ENCODE measurements at regions not wholly inside any gene's neighbourhood (a gene's known extent, or its start where the extent isn't known, plus 50 kb on each side); places are given as distances from the start of the nearest gene placed in this dataset.

DNA sequence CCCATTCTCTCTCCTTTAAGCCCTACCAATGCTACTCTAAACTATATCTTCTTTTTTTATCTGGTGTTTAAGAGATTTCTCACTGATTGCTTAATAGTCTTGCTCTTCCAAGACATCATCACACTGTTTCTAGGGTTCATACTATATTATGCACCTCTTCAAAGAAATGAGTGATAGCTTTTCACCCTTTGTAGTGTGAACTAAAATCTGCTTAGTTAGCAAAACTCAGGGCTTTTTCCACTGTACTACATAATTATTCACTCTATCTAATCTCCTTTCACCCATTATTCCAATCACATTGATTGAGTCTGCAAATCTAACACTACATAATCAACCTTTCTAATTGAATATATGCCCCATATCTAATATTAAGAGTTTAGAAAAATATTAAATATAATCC is 456.0 kb upstream of the SOX9 start:
- Histone ChIP-seq H3K4me2 (no peak overlapping the region), H3K4me1 (no peaks in the 10 kb centered on the region), H3K9me3 (no peaks in the 10 kb centered on the region), H3K27ac (no peak overlapping the region), H3K4me3 (no peak overlapping the region)
- ATAC-seq (no peak), DNase-seq (ENCODE audit: low read depth in 1 of 2, low spot score in 1 of 2) (no peak), FAIRE-seq (no peak)
- CTCF ChIA-PET: interaction anchor here (0.6 kb wide), 1 partner anchor 123 kb away, joined by 3 read pairs; no protein-coding TSS in a partner anchor
- POLR2A ChIA-PET: no interaction called here
- TF ChIP-seq RNF2 (IDR thresholded peaks at IDR 0.05; ENCODE audit: borderline replicate concordance, low read depth): no peak
- TF ChIP-seq, protein P1, sequence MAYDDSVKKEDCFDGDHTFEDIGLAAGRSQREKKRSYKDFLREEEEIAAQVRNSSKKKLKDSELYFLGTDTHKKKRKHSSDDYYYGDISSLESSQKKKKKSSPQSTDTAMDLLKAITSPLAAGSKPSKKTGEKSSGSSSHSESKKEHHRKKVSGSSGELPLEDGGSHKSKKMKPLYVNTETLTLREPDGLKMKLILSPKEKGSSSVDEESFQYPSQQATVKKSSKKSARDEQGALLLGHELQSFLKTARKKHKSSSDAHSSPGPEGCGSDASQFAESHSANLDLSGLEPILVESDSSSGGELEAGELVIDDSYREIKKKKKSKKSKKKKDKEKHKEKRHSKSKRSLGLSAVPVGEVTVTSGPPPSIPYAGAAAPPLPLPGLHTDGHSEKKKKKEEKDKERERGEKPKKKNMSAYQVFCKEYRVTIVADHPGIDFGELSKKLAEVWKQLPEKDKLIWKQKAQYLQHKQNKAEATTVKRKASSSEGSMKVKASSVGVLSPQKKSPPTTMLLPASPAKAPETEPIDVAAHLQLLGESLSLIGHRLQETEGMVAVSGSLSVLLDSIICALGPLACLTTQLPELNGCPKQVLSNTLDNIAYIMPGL (CRISPR knock-in tag; IDR thresholded peaks at IDR 0.05; ENCODE audit: borderline replicate concordance): no peak
- TF ChIP-seq, protein P2, sequence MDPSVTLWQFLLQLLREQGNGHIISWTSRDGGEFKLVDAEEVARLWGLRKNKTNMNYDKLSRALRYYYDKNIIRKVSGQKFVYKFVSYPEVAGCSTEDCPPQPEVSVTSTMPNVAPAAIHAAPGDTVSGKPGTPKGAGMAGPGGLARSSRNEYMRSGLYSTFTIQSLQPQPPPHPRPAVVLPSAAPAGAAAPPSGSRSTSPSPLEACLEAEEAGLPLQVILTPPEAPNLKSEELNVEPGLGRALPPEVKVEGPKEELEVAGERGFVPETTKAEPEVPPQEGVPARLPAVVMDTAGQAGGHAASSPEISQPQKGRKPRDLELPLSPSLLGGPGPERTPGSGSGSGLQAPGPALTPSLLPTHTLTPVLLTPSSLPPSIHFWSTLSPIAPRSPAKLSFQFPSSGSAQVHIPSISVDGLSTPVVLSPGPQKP (IDR thresholded peaks at IDR 0.05; ENCODE audit: low read depth, low read length): no peak
- no peak for TF ChIP-seq PHF8 (IDR thresholded peaks at IDR 0.05; ENCODE audit: borderline replicate concordance, low read depth)
- no peak for TF ChIP-seq MYC (IDR thresholded peaks at IDR 0.05; ENCODE audit: borderline replicate concordance, low read length)
- peak; percentile 93 for TF ChIP-seq MAFK (IDR thresholded peaks at IDR 0.05; ENCODE audit: partially characterized antibody)

DNA sequence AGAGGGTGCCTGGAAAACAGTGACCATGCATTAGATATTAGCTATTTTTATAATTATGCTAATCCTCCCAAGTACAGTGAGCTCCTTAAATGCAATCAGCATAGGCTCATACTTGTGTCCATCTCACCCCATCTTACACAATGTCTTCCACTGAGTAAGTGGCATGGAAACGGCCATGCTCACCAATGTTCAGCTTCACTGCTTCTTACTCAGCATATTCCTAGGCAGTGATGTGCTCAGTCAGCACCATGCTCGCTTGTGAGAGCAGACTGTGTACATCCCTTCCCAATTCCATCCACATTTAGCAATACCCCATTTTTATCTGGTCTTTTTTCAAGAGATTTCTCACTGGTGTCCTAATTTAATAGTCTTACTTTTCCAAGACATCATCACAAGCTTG is 454.8 kb upstream of the SOX9 start:
- no peak for TF ChIP-seq NR3C1 (IDR thresholded peaks at IDR 0.05)
- TF ChIP-seq MAFK (IDR thresholded peaks at IDR 0.05; ENCODE audit: partially characterized antibody): peak; percentile 35
- TF ChIP-seq ZNF302 (CRISPR knock-in tag; IDR thresholded peaks at IDR 0.05): no peak
- TF ChIP-seq KDM5A (IDR thresholded peaks at IDR 0.05): no peak
- H3K27ac ChIP-seq: no peak overlapping the region
- no peak for FAIRE-seq
- H3K9me3 ChIP-seq: no peaks in the 10 kb centered on the region
- no peaks in the 10 kb centered on the region for H3K4me1 ChIP-seq
- H3K4me3 ChIP-seq: no peak overlapping the region
- ChIA-PET POLR2A (no interaction called here), CTCF (interaction anchor here (1.0 kb wide), 1 partner anchor 874 kb away, joined by 5 read pairs; no protein-coding TSS in a partner anchor)
- no peak for DNase-seq (ENCODE audit: low read depth in 1 of 2, low spot score in 1 of 2)
- no peak overlapping the region for H3K4me2 ChIP-seq
- WGBS (ENCODE audit: missing lambda C conversion rate): 22% methylated on average over 2 of the region's 2 CpGs
- ATAC-seq: no peak

DNA sequence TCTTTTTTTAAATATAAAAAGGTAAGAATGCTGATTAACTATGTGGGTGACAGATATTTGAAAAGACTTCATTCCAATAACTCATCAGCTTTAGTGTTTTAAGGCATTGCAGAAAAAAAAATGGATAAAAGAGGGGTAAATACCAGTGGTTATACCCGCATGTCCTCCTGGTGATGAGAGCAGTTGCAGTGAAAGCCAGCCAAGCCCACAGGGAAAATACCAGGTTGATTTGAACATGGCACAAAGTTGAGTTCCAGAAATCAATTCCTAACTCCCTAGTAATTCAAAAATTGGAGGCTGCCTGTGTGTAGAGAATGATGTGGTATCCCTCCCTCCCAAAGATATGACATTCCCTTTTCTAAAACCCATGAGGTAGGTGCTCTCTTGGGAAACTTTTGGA is 453.2 kb upstream of the SOX9 start:
- TF ChIP-seq, protein P3, sequence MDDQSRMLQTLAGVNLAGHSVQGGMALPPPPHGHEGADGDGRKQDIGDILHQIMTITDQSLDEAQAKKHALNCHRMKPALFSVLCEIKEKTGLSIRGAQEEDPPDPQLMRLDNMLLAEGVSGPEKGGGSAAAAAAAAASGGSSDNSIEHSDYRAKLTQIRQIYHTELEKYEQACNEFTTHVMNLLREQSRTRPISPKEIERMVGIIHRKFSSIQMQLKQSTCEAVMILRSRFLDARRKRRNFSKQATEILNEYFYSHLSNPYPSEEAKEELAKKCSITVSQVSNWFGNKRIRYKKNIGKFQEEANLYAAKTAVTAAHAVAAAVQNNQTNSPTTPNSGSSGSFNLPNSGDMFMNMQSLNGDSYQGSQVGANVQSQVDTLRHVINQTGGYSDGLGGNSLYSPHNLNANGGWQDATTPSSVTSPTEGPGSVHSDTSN (IDR thresholded peaks at IDR 0.05): no peak
- TF ChIP-seq CBX8 (IDR thresholded peaks at IDR 0.05): no peak
- TF ChIP-seq EHF (CRISPR knock-in tag; IDR thresholded peaks at IDR 0.05): no peak
- Histone ChIP-seq H3K4me3 (no peak overlapping the region), H3K4me2 (no peak overlapping the region), H3K4me1 (no peaks in the 10 kb centered on the region), H3K27ac (no peak overlapping the region), H3K9me3 (peaks cover 3% of the 10 kb centered on the region; the same call in 1 of the 3 replicates)
- ChIA-PET POLR2A (no interaction called here), CTCF (no interaction called here)
- ATAC-seq (no peak), FAIRE-seq (no peak), DNase-seq (ENCODE audit: low read depth in 1 of 2, low spot score in 1 of 2) (no peak)
- WGBS (ENCODE audit: missing lambda C conversion rate): 52% methylated on average over 1 of the region's 1 CpG

DNA sequence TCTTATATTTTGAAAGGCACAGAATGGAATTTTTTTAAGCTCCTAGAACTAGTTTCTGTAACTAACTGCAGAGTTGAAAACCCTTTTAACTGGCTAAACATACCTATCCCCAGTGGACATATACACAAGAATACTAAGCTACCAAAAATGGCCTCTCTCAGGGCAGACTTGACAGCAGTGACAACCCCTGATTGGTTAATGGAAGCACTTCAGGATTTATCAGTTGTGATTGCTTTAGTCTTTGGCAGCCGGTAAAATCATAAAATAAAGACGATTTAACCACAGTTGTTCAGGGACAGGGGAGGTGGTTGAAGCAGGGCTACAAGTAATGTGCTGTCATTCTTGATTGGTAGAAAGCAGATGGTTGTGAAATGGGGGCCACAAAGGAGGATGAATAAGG is 452.0 kb upstream of the SOX9 start:
- CTCF ChIA-PET: interaction anchor here (0.6 kb wide), 1 partner anchor 436 kb away, joined by 4 read pairs; no protein-coding TSS in a partner anchor
- no peak for ATAC-seq

More for the DNA sequence above, 452.0 kb upstream of the SOX9 start:
- H3K4me1 ChIP-seq: no peaks in the 10 kb centered on the region
- no peak overlapping the region for H3K27ac ChIP-seq
- no peak overlapping the region for H3K4me2 ChIP-seq
- 20% methylated on average over 2 of the region's 2 CpGs for WGBS (ENCODE audit: missing lambda C conversion rate)
- no peak overlapping the region for H3K4me3 ChIP-seq
- peaks cover 3% of the 10 kb centered on the region; the same call in 1 of the 3 replicates for H3K9me3 ChIP-seq
- DNase-seq (ENCODE audit: low read depth in 1 of 2, low spot score in 1 of 2) (no peak), FAIRE-seq (no peak)
- TF ChIP-seq, protein P4, sequence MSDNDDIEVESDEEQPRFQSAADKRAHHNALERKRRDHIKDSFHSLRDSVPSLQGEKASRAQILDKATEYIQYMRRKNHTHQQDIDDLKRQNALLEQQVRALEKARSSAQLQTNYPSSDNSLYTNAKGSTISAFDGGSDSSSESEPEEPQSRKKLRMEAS (IDR thresholded peaks at IDR 0.05): no peak
- TF ChIP-seq MAFK (IDR thresholded peaks at IDR 0.05; ENCODE audit: partially characterized antibody) (no peak), RAD21 (conservative IDR thresholded peaks at IDR 0.05 in 1 of 2, IDR thresholded peaks at IDR 0.05 in 1 of 2) (no peak), JUNB (IDR thresholded peaks at IDR 0.05) (no peak), POLR2A (IDR thresholded peaks at IDR 0.05; ENCODE audit: low read length) (no peak), POLR2AphosphoS2 (conservative IDR thresholded peaks at IDR 0.05; ENCODE audit: low read length) (no peak), ZNF302 (CRISPR knock-in tag; IDR thresholded peaks at IDR 0.05) (no peak), ESRRA (IDR thresholded peaks at IDR 0.05; ENCODE audit: borderline replicate concordance, low read length) (no peak), EHMT2 (IDR thresholded peaks at IDR 0.05; ENCODE audit: low read depth) (no peak)
- TF ChIP-seq, protein P5, sequence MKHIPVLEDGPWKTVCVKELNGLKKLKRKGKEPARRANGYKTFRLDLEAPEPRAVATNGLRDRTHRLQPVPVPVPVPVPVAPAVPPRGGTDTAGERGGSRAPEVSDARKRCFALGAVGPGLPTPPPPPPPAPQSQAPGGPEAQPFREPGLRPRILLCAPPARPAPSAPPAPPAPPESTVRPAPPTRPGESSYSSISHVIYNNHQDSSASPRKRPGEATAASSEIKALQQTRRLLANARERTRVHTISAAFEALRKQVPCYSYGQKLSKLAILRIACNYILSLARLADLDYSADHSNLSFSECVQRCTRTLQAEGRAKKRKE (CRISPR knock-in tag; IDR thresholded peaks at IDR 0.05; ENCODE audit: low read depth): no peak
- POLR2A ChIA-PET: no interaction called here
